Cerebellar cortex (tissue), 1 donor: ENCODE measurements at regions not wholly inside any gene's neighbourhood (a gene's known extent, or its start where the extent isn't known, plus 50 kb on each side); places are given as distances from the start of the nearest gene placed in this dataset.

Experiments
- DNase-seq: peaks from one replicate; pipeline ENCODE4 v3.0.0-alpha.2; 2015; ENCODE audit warnings: low spot score

- no peak for DNase-seq
Observed at GRCh38 chr17:14481664-14482063, 180.8 kb downstream of the HS3ST3B1 start.

- no peak for DNase-seq
Observed at GRCh38 chr17:14474591-14474990, 173.7 kb downstream of the HS3ST3B1 start.

GRCh38 chr17:14471052-14471451 is 170.2 kb downstream of the HS3ST3B1 start:
- no peak for DNase-seq

- no peak for DNase-seq
Observed at GRCh38 chr17:14470417-14470816, 169.5 kb downstream of the HS3ST3B1 start.

- no peak for DNase-seq
Observed at GRCh38 chr17:14469971-14470370, 169.1 kb downstream of the HS3ST3B1 start.

GRCh38 chr17:14468858-14469257 is 168.0 kb downstream of the HS3ST3B1 start:
- no peak for DNase-seq

- DNase-seq = no peak
Observed at GRCh38 chr17:14461227-14461548, 160.3 kb downstream of the HS3ST3B1 start.

GRCh38 chr17:14460516-14461226 is 159.8 kb downstream of the HS3ST3B1 start:
- no peak for DNase-seq

GRCh38 chr17:14459955-14460354 is 159.1 kb downstream of the HS3ST3B1 start:
- DNase-seq = no peak

GRCh38 chr17:14458724-14459123 is 157.8 kb downstream of the HS3ST3B1 start:
- DNase-seq = no peak

GRCh38 chr17:14454746-14455145 is 153.9 kb downstream of the HS3ST3B1 start:
- no peak for DNase-seq

GRCh38 chr17:14452856-14453255 is 152.0 kb downstream of the HS3ST3B1 start:
- no peak for DNase-seq

- no peak for DNase-seq
Observed at GRCh38 chr17:14451729-14452191, 150.9 kb downstream of the HS3ST3B1 start.

GRCh38 chr17:14448818-14449217 is 147.9 kb downstream of the HS3ST3B1 start:
- DNase-seq = no peak

- no peak for DNase-seq
Observed at GRCh38 chr17:14446825-14447224, 145.9 kb downstream of the HS3ST3B1 start.

- no peak for DNase-seq
Observed at GRCh38 chr17:14444915-14445314, 144.0 kb downstream of the HS3ST3B1 start.

GRCh38 chr17:14442798-14443528 is 142.1 kb downstream of the HS3ST3B1 start:
- DNase-seq = no peak

- DNase-seq = no peak
Observed at GRCh38 chr17:14437176-14437575, 136.3 kb downstream of the HS3ST3B1 start.

GRCh38 chr17:14436266-14436665 is 135.4 kb downstream of the HS3ST3B1 start:
- no peak for DNase-seq

GRCh38 chr17:14434506-14434905 is 133.6 kb downstream of the HS3ST3B1 start:
- DNase-seq = no peak

GRCh38 chr17:14432079-14432478 is 131.2 kb downstream of the HS3ST3B1 start:
- no peak for DNase-seq

- no peak for DNase-seq
Observed at GRCh38 chr17:14429084-14429483, 128.2 kb downstream of the HS3ST3B1 start.

GRCh38 chr17:14428648-14429029 is 127.8 kb downstream of the HS3ST3B1 start:
- DNase-seq = no peak
